ENCODE measurements at regions not wholly inside any gene's neighbourhood (a gene's known extent, or its start where the extent isn't known, plus 50 kb on each side); places are given as distances from the start of the nearest gene placed in this dataset.
A peak's percentile ranks its signal among the peaks of the same experiment; 100 is the strongest.

DNA sequence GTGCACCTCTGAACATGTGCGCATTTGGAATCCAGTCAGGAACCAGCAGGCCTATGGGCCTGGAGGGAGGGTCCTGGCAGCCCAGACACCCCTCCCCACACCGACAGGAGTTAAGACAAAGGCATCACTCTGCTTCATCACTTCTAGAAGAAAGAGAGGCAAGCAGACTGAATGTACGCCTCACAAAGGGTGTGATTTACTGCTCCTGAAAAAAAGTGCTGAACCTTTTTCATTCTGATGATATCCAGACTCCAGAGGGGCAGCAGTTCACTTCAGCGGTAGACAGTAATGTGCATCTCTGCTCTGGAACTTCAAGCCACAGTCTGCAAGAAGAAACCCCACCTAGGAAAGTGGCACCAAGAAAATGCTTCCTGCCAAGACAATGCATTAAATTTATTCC lies 88.2 kb upstream of the TMEM72 start (continued):
- TF ChIP-seq CBFB (CRISPR knock-in tag; IDR thresholded peaks at IDR 0.05; ENCODE audit: low read depth) (no peak), EMX1 (CRISPR knock-in tag; IDR thresholded peaks at IDR 0.05) (no peak), NR1H2 (CRISPR knock-in tag; IDR thresholded peaks at IDR 0.05) (no peak), FOXP1 (CRISPR knock-in tag; IDR thresholded peaks at IDR 0.05; ENCODE audit: borderline replicate concordance) (no peak)
- TF ChIP-seq, protein P1, sequence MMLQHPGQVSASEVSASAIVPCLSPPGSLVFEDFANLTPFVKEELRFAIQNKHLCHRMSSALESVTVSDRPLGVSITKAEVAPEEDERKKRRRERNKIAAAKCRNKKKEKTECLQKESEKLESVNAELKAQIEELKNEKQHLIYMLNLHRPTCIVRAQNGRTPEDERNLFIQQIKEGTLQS (CRISPR knock-in tag; conservative IDR thresholded peaks at IDR 0.05): no peak

DNA sequence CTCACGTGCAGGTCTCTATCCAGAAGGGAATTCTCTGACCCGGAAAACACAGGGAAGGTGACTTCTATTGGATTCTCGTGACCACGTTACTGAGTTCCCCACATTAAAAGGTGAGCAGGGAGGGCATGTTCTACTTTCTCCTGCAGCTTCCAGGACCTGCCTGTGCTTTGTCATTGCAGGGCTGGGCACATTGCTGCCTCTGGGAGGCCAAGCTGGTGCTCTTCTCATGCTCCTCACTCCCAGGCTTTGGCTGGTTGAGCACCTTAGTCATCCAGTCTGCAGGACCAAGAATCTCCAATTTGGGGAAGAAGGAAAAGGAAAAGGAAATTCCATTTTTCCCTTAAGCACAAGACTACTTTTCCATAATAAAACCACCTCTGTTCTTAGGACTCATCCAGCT lies 86.5 kb upstream of the TMEM72 start:
- Mint-ChIP-seq H3K4me3 (no peak overlapping the region), H3K36me3 (no peaks in the 10 kb centered on the region), H3K4me1 (peaks cover 16% of the 10 kb centered on the region), H3K27me3 (ENCODE audit: low read depth) (no peaks in the 10 kb centered on the region), H3K27ac (no peak overlapping the region), H3K9me3 (no peaks in the 10 kb centered on the region)
- ChIA-PET CTCF (no interaction called here), POLR2A (no interaction called here)
- DNase-seq (ENCODE audit: low spot score): no peak
- ATAC-seq: peak; percentile 65
- no peak for TF ChIP-seq NFE2L1 (CRISPR knock-in tag; IDR thresholded peaks at IDR 0.05)
- TF ChIP-seq, protein P2, sequence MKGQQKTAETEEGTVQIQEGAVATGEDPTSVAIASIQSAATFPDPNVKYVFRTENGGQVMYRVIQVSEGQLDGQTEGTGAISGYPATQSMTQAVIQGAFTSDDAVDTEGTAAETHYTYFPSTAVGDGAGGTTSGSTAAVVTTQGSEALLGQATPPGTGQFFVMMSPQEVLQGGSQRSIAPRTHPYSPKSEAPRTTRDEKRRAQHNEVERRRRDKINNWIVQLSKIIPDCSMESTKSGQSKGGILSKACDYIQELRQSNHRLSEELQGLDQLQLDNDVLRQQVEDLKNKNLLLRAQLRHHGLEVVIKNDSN (CRISPR knock-in tag; IDR thresholded peaks at IDR 0.05): no peak
- TF ChIP-seq CREM (CRISPR knock-in tag; IDR thresholded peaks at IDR 0.05): no peak
- TF ChIP-seq, protein P3, sequence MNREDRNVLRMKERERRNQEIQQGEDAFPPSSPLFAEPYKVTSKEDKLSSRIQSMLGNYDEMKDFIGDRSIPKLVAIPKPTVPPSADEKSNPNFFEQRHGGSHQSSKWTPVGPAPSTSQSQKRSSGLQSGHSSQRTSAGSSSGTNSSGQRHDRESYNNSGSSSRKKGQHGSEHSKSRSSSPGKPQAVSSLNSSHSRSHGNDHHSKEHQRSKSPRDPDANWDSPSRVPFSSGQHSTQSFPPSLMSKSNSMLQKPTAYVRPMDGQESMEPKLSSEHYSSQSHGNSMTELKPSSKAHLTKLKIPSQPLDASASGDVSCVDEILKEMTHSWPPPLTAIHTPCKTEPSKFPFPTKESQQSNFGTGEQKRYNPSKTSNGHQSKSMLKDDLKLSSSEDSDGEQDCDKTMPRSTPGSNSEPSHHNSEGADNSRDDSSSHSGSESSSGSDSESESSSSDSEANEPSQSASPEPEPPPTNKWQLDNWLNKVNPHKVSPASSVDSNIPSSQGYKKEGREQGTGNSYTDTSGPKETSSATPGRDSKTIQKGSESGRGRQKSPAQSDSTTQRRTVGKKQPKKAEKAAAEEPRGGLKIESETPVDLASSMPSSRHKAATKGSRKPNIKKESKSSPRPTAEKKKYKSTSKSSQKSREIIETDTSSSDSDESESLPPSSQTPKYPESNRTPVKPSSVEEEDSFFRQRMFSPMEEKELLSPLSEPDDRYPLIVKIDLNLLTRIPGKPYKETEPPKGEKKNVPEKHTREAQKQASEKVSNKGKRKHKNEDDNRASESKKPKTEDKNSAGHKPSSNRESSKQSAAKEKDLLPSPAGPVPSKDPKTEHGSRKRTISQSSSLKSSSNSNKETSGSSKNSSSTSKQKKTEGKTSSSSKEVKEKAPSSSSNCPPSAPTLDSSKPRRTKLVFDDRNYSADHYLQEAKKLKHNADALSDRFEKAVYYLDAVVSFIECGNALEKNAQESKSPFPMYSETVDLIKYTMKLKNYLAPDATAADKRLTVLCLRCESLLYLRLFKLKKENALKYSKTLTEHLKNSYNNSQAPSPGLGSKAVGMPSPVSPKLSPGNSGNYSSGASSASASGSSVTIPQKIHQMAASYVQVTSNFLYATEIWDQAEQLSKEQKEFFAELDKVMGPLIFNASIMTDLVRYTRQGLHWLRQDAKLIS (CRISPR knock-in tag; IDR thresholded peaks at IDR 0.05; ENCODE audit: borderline replicate concordance): no peak
- TF ChIP-seq, protein P4, sequence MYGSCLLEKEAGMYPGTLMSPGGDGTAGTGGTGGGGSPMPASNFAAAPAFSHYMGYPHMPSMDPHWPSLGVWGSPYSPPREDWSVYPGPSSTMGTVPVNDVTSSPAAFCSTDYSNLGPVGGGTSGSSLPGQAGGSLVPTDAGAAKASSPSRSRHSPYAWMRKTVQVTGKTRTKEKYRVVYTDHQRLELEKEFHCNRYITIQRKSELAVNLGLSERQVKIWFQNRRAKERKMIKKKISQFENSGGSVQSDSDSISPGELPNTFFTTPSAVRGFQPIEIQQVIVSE (CRISPR knock-in tag; IDR thresholded peaks at IDR 0.05; ENCODE audit: borderline replicate concordance): no peak

DNA sequence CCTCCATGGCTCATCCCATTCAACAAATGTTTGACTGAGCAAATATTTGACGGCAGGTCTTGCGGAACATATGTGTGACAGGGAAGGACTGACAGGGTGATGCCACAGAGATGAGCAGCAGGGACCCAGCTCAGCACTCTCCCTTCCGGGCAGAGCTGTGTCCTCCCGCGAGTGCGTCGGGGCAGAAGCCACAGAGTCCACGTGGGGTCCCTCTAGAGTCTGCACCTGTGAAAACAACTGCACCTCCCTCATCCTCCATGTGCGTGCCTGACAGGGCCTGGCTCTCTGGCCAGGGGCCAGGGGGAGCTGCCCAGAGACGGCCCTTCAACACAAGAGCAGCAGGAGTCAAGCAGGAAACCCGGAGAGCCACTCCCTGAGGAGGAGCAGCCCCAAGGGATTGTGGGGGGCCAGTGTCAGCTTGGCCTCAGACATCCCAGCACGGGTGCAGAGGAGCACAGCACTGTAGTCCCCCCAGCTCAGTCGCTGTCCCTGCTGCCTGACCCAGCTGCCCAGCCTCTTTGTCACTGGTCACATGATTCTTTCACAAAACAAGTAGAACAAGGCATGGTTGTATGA lies 83.6 kb upstream of the TMEM72 start:
- Mint-ChIP-seq H3K36me3 (no peaks in the 10 kb centered on the region), H3K9me3 (no peaks in the 10 kb centered on the region; the same call in 1 of the 2 replicates), H3K27ac (no peak overlapping the region), H3K4me3 (no peak overlapping the region), H3K27me3 (ENCODE audit: low read depth) (no peaks in the 10 kb centered on the region; the same call in 1 of the 2 replicates), H3K4me1 (peaks cover 23% of the 10 kb centered on the region)
- ChIA-PET POLR2A (no interaction called here), CTCF (interaction anchor here (1.1 kb wide), 2 partner anchors 30 to 105 kb away, joined by 3 to 7 read pairs; no protein-coding TSS in a partner anchor)
- no peak for DNase-seq (ENCODE audit: low spot score)
- ATAC-seq: no peak
- TF ChIP-seq IRF2 (CRISPR knock-in tag; IDR thresholded peaks at IDR 0.05; ENCODE audit: borderline replicate concordance, low read depth): no peak
- TF ChIP-seq, protein P5, sequence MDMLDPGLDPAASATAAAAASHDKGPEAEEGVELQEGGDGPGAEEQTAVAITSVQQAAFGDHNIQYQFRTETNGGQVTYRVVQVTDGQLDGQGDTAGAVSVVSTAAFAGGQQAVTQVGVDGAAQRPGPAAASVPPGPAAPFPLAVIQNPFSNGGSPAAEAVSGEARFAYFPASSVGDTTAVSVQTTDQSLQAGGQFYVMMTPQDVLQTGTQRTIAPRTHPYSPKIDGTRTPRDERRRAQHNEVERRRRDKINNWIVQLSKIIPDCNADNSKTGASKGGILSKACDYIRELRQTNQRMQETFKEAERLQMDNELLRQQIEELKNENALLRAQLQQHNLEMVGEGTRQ (CRISPR knock-in tag; IDR thresholded peaks at IDR 0.05): no peak
- TF ChIP-seq NR1H2 (CRISPR knock-in tag; IDR thresholded peaks at IDR 0.05): no peak
- TF ChIP-seq, protein P2 (CRISPR knock-in tag; IDR thresholded peaks at IDR 0.05): no peak
- no peak for TF ChIP-seq FOXJ3 (CRISPR knock-in tag; IDR thresholded peaks at IDR 0.05; ENCODE audit: borderline replicate concordance)
- TF ChIP-seq SP1 (CRISPR knock-in tag; conservative IDR thresholded peaks at IDR 0.05): no peak
- TF ChIP-seq NR3C1 (CRISPR knock-in tag; conservative IDR thresholded peaks at IDR 0.05; ENCODE audit: low read depth): no peak
- no peak for TF ChIP-seq ZBTB21 (CRISPR knock-in tag; IDR thresholded peaks at IDR 0.05; ENCODE audit: borderline replicate concordance)
- TF ChIP-seq TP53 (CRISPR knock-in tag; IDR thresholded peaks at IDR 0.05): no peak
- TF ChIP-seq ZNF416 (CRISPR knock-in tag; IDR thresholded peaks at IDR 0.05): no peak
- no peak for TF ChIP-seq ZNF671 (CRISPR knock-in tag; IDR thresholded peaks at IDR 0.05)
- TF ChIP-seq NFATC4 (CRISPR knock-in tag; IDR thresholded peaks at IDR 0.05): no peak
- TF ChIP-seq CREM (CRISPR knock-in tag; IDR thresholded peaks at IDR 0.05): no peak
- no peak for TF ChIP-seq ELF4 (CRISPR knock-in tag; IDR thresholded peaks at IDR 0.05; ENCODE audit: low read depth)
- TF ChIP-seq, protein P3 (CRISPR knock-in tag; IDR thresholded peaks at IDR 0.05; ENCODE audit: borderline replicate concordance): no peak
- no peak for TF ChIP-seq EMX1 (CRISPR knock-in tag; IDR thresholded peaks at IDR 0.05)
